OCI-LY7 (cell line): ENCODE measurements at regions not wholly inside any gene's neighbourhood (a gene's known extent, or its start where the extent isn't known, plus 50 kb on each side); places are given as distances from the start of the nearest gene placed in this dataset.

Experiments used
- BruUV-seq: library from RNA; stranded (reverse); fragments of 400-500 nt; replicated peaks from 2 replicates; lab custom pipeline; 2021; lab: Mats Ljungman, UMichigan
- CTCF ChIA-PET: fragments of 300-600 bp; sonication (Branson Sonifier 250); formaldehyde crosslinking; loops from one replicate; lab custom pipeline; 2022; ENCODE audit warnings: antibody characterized with exemption; ENCODE audit not compliant: unreplicated experiment; lab: Charles Lee
- POLR2A ChIA-PET: fragments of 300-600 bp; sonication (Branson Sonifier 250); formaldehyde crosslinking; loops from one replicate; lab custom pipeline; 2022; ENCODE audit warnings: antibody characterized with exemption; lab: Charles Lee
- DNase-seq: peaks from one replicate; pipeline ENCODE4 v3.0.0-alpha.2; 2015; ENCODE audit warnings: low spot score
- H2AFZ ChIP-seq: fragments of 200-600 bp; sonication (generic), shearing (Covaris generic); 2 replicates; pipeline ENCODE4 v1.6.1; 2014; ENCODE audit warnings: mild to moderate bottlenecking, antibody characterized with exemption, low read length, moderate library complexity
- H3K27ac ChIP-seq: fragments of 200-600 bp; sonication (generic); 2 replicates; pipeline ENCODE4 v1.5.1; 2014; ENCODE audit warnings: mixed run types, low read depth, mild to moderate bottlenecking, moderate library complexity, low read length, inconsistent platforms; ENCODE audit not compliant: poor library complexity, severe bottlenecking
- H3K36me3 ChIP-seq: fragments of 200-600 bp; sonication (generic); 2 replicates; pipeline ENCODE4 v1.6.1; 2014; ENCODE audit warnings: mild to moderate bottlenecking, antibody characterized with exemption, low read length, moderate library complexity, mixed read lengths; ENCODE audit not compliant: insufficient read depth
- H3K4me1 ChIP-seq: fragments of 200-600 bp; sonication (generic); 2 replicates; pipeline ENCODE4 v1.5.1; 2014; ENCODE audit warnings: mild to moderate bottlenecking, low read length; ENCODE audit not compliant: insufficient read depth, poor library complexity, severe bottlenecking
- H3K4me2 ChIP-seq: fragments of 200-600 bp; sonication (generic); 2 replicates; pipeline ENCODE4 v1.6.1; 2014; ENCODE audit warnings: mild to moderate bottlenecking, low read length
- H3K4me3 ChIP-seq: fragments of 200-600 bp; sonication (generic); 2 replicates; pipeline ENCODE4 v1.5.1; 2014; ENCODE audit warnings: mild to moderate bottlenecking, low read depth, low read length; ENCODE audit not compliant: poor library complexity, severe bottlenecking
- H3K79me2 ChIP-seq: fragments of 200-600 bp; sonication (generic); 2 replicates; pipeline ENCODE4 v1.6.1; 2016; ENCODE audit warnings: low read depth, mild to moderate bottlenecking, low read length, moderate library complexity, mixed read lengths; ENCODE audit not compliant: insufficient read depth
- H3K9me2 ChIP-seq: fragments of 200-600 bp; sonication (generic); 2 replicates; pipeline ENCODE4 v1.6.1; 2016; ENCODE audit warnings: mild to moderate bottlenecking, low read length, mixed read lengths; ENCODE audit not compliant: insufficient read depth
- H3K9me3 ChIP-seq: fragments of 200-600 bp; sonication (generic); 2 replicates; pipeline ENCODE4 v1.6.1; 2014; ENCODE audit warnings: mild to moderate bottlenecking, mixed run types, low read length, mixed read lengths
- H4K20me1 ChIP-seq: fragments of 200-600 bp; sonication (generic); 2 replicates; pipeline ENCODE4 v1.6.1; 2014; ENCODE audit warnings: mild to moderate bottlenecking, antibody characterized with exemption, low read length, moderate library complexity, mixed read lengths; ENCODE audit not compliant: insufficient read depth
- EZH2phosphoT487 ChIP-seq: fragments of 200-600 bp; sonication (generic); IDR thresholded peaks from 2 replicates; pipeline ENCODE4 v1.6.1; 2018; ENCODE audit warnings: low read depth, borderline replicate concordance, mild to moderate bottlenecking, mixed run types, antibody characterized with exemption, low read length, moderate library complexity, mixed read lengths
- intact Hi-C: fragments of 100-400 bp; cut with micrococcal nuclease; formaldehyde crosslinking; loops from one replicate; pipeline ENCODE4 v1.10.0; 2022; ENCODE audit not compliant: unreplicated experiment
- TF ChIP-seq, protein P1 (sequence below): fragments of 200-600 bp; sonication (generic); conservative IDR thresholded peaks from 2 replicates; pipeline ENCODE4 v1.5.1; 2014; ENCODE audit warnings: mild to moderate bottlenecking, antibody characterized with exemption, low read length, moderate library complexity, mixed read lengths

- no peak for DNase-seq
- no peaks in the 10 kb centered on the region for H3K9me2 ChIP-seq
- no peak overlapping the region for H3K4me3 ChIP-seq
- H3K4me1 ChIP-seq = no peaks in the 10 kb centered on the region
- H3K27ac ChIP-seq = no peak overlapping the region
- no TSS peak for BruUV-seq
- H4K20me1 ChIP-seq = no peaks in the 10 kb centered on the region
- H3K4me2 ChIP-seq = no peak overlapping the region
- ChIA-PET CTCF (no interaction called here), POLR2A (no interaction called here)
- TF ChIP-seq, protein P1, sequence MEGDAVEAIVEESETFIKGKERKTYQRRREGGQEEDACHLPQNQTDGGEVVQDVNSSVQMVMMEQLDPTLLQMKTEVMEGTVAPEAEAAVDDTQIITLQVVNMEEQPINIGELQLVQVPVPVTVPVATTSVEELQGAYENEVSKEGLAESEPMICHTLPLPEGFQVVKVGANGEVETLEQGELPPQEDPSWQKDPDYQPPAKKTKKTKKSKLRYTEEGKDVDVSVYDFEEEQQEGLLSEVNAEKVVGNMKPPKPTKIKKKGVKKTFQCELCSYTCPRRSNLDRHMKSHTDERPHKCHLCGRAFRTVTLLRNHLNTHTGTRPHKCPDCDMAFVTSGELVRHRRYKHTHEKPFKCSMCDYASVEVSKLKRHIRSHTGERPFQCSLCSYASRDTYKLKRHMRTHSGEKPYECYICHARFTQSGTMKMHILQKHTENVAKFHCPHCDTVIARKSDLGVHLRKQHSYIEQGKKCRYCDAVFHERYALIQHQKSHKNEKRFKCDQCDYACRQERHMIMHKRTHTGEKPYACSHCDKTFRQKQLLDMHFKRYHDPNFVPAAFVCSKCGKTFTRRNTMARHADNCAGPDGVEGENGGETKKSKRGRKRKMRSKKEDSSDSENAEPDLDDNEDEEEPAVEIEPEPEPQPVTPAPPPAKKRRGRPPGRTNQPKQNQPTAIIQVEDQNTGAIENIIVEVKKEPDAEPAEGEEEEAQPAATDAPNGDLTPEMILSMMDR = no peak
- no peak for TF ChIP-seq EZH2phosphoT487
- H3K36me3 ChIP-seq = no peaks in the 10 kb centered on the region
- no peaks in the 10 kb centered on the region for H3K79me2 ChIP-seq
- no peaks in the 10 kb centered on the region for H3K9me3 ChIP-seq
- no peak overlapping the region for H2AFZ ChIP-seq
- intact Hi-C loops = no loop called here
Observed at GRCh38 chr14:41457393-41457792, 149.3 kb upstream of the LRFN5 start.

DNA sequence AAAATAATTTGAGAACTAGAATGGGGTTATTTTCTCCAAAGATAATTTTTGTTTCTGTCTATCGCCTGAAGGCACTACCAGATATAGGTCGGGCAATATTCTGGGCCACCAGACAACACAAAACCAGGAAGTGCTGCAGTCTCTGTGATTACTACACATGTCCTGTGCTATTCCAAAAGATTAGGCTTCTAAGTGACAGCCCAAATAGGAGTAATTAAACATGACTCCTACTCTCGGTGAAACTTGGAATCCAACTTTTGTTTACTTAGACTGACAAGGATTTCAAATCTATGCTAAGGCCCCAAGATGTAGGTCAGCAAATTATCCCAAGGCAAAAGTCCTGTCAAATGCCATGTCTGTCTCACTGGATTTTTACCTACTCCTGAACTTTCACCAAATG, 157.6 kb upstream of the LRFN5 start:
- TF ChIP-seq, protein P1 = no peak
- no peak for TF ChIP-seq EZH2phosphoT487
- CTCF ChIA-PET = no interaction called here
- DNase-seq = no peak
- H3K4me3 ChIP-seq = no peak overlapping the region
- no peak overlapping the region for H3K4me2 ChIP-seq
- POLR2A ChIA-PET = no interaction called here
- H4K20me1 ChIP-seq = no peaks in the 10 kb centered on the region
- H3K36me3 ChIP-seq = no peaks in the 10 kb centered on the region
- intact Hi-C loops = no loop called here
- H3K4me1 ChIP-seq = no peaks in the 10 kb centered on the region
- no peak overlapping the region for H3K27ac ChIP-seq
- no peak overlapping the region for H2AFZ ChIP-seq
- H3K79me2 ChIP-seq = no peaks in the 10 kb centered on the region
- H3K9me2 ChIP-seq = no peaks in the 10 kb centered on the region
- no peaks in the 10 kb centered on the region for H3K9me3 ChIP-seq
- no TSS peak for BruUV-seq

DNA sequence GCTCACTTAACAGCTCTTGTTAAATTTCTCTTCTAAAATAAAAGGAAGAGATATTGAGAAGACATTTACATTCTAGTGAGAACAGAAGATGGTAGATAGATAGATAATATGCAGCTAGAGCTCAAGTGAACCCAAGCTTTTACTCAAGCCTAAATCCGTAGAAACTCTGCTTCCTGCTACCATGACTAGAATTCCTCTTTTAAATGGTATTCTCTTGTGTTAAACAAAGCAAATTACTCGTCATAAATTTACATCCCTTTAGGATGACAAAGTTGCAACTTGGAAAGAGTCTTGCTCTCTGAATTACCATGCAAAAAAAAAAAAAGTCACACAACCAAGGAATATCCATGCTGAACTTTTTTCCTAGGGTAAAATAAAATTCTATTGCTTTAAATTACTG, 160.7 kb upstream of the LRFN5 start:
- TF ChIP-seq, protein P1 = no peak
- TF ChIP-seq EZH2phosphoT487 = no peak
- Histone ChIP-seq H3K4me1 (no peaks in the 10 kb centered on the region), H3K9me2 (no peaks in the 10 kb centered on the region), H3K36me3 (no peaks in the 10 kb centered on the region), H3K4me2 (no peak overlapping the region), H2AFZ (no peak overlapping the region), H3K9me3 (no peaks in the 10 kb centered on the region), H3K4me3 (no peak overlapping the region), H4K20me1 (no peaks in the 10 kb centered on the region), H3K79me2 (no peaks in the 10 kb centered on the region), H3K27ac (no peak overlapping the region)
- intact Hi-C loops = no loop called here
- no peak for DNase-seq
- ChIA-PET CTCF (no interaction called here), POLR2A (interaction anchor here (0.9 kb wide), 1 partner anchor 9 kb away, joined by 3 read pairs; no protein-coding TSS in a partner anchor)
- no TSS peak for BruUV-seq
